ENCODE measurements at regions not wholly inside any gene's neighbourhood (a gene's known extent, or its start where the extent isn't known, plus 50 kb on each side); places are given as distances from the start of the nearest gene placed in this dataset.
"Not testable (repeated sequence)": the region's sequence is repeated elsewhere in the genome, so short reads cannot be mapped to it uniquely, and the experiment has no call there.

GRCh38 chr6:25192590-25193459 lies 86.3 kb upstream of the CARMIL1 start:
- DNase-seq = peak; percentile 54 to 84

- peak; percentile 78 to 79 for DNase-seq
These were observed 85.6 kb upstream of the CARMIL1 start for GRCh38 chr6:25193460-25194171.

- no peak for DNase-seq
These were observed 84.9 kb upstream of the CARMIL1 start for GRCh38 chr6:25194172-25194678.

- DNase-seq = no peak
These were observed 82.7 kb upstream of the CARMIL1 start for GRCh38 chr6:25196464-25196863.

GRCh38 chr6:25197111-25197510 lies 82.1 kb upstream of the CARMIL1 start:
- DNase-seq = no peak

- DNase-seq = no peak
These were observed 79.6 kb upstream of the CARMIL1 start for GRCh38 chr6:25199544-25199943.

- DNase-seq = no peak
These were observed 76.7 kb upstream of the CARMIL1 start for GRCh38 chr6:25202504-25202903.

- no peak for DNase-seq
These were observed 73.5 kb upstream of the CARMIL1 start for GRCh38 chr6:25205629-25206028.

- DNase-seq = not testable (repeated sequence)
These were observed 71.6 kb upstream of the CARMIL1 start for GRCh38 chr6:25207453-25208155.

GRCh38 chr6:25215881-25216280 lies 63.3 kb upstream of the CARMIL1 start:
- no peak for DNase-seq

- peak in 1 of 2 experiments; percentile 9 for DNase-seq
These were observed 61.9 kb upstream of the CARMIL1 start for GRCh38 chr6:25217302-25217701.

GRCh38 chr6:25217829-25218228 lies 61.3 kb upstream of the CARMIL1 start:
- DNase-seq = no peak

GRCh38 chr6:25218346-25218745 lies 60.8 kb upstream of the CARMIL1 start:
- no peak for DNase-seq

GRCh38 chr6:25219216-25219916 lies 59.8 kb upstream of the CARMIL1 start:
- DNase-seq = no peak

GRCh38 chr6:25219917-25220278 lies 59.3 kb upstream of the CARMIL1 start:
- no peak for DNase-seq

GRCh38 chr6:25220857-25221256 lies 58.3 kb upstream of the CARMIL1 start:
- no peak for DNase-seq

- no peak for DNase-seq
These were observed 57.0 kb upstream of the CARMIL1 start for GRCh38 chr6:25222006-25222678.

- DNase-seq = peak; percentile 57 to 82
These were observed 55.6 kb upstream of the CARMIL1 start for GRCh38 chr6:25223490-25223991.

- no peak for DNase-seq
These were observed 54.9 kb upstream of the CARMIL1 start for GRCh38 chr6:25224242-25224641.

- DNase-seq = no peak
These were observed 51.3 kb upstream of the CARMIL1 start for GRCh38 chr6:25227854-25228253.

Data from NCI-H446 (cell line).